SH-SY5Y (cell line): ENCODE measurements at regions not wholly inside any gene's neighbourhood (a gene's known extent, or its start where the extent isn't known, plus 50 kb on each side); places are given as distances from the start of the nearest gene placed in this dataset.

Experiments
- GATA2 ChIP-seq: IDR thresholded peaks from 2 replicates; pipeline ENCODE4 v1.6.1; 2011; ENCODE audit warnings: mild to moderate bottlenecking, low read depth, low read length
- GATA3 ChIP-seq: IDR thresholded peaks from 2 replicates; pipeline ENCODE4 v1.6.1; 2011; ENCODE audit warnings: low read depth, mild to moderate bottlenecking, low read length, moderate library complexity

DNA sequence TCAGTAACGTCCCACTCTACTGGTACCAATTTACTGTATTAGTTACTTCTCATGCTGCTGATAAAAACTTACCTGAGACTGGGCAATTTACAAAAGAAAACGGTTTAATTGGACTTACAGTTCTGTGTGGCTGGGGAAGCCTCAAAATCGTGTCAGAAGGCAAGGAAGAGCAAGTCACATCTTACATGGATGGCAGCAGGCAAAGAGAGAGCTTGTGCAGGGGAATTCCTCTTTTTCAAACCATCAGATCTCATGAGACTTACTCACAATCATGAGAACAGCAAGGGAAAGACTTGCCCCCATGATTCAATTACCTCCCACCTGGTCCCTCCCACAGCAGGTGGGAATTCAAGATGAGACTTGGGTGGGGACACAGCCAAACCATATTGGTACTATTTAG is 908.2 kb upstream of the NR2F2 start:
- TF ChIP-seq GATA3 (no peak), GATA2 (no peak)
